IPS-18c (cell line): ENCODE measurements at regions not wholly inside any gene's neighbourhood (a gene's known extent, or its start where the extent isn't known, plus 50 kb on each side); places are given as distances from the start of the nearest gene placed in this dataset.
"Not testable (repeated sequence)": the region's sequence is repeated elsewhere in the genome, so short reads cannot be mapped to it uniquely, and the experiment has no call there.

Experiments used
- H3K4me3 ChIP-seq: 2 replicates; pipeline ENCODE4 v1.7.0; 2013; ENCODE audit warnings: low read depth, mild to moderate bottlenecking, low read length, moderate library complexity; ENCODE audit not compliant: insufficient read depth
- H3K9me3 ChIP-seq: one replicate; pipeline ENCODE4 v1.6.1; 2013; ENCODE audit warnings: mild to moderate bottlenecking, low read length, moderate library complexity; ENCODE audit not compliant: control insufficient read depth, insufficient read depth

DNA sequence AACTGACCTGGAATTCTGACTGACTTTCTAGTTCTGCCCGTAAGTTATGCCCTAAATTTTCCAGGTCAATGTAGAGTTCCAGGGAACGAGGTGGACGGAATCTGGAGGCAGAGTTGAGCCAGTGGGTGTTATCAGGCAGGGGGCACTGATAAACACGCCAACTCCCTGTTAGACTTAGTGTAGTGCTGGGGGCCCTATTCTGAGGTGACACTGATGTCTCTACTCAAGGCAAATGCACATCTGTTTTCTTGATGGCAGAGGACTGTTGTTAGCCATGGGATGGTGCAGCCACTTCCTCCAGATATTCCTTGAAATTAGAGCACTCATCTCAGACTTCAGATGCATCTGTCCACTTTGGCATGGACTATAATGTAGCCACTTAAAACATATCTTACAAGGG lies 83.5 kb downstream of the C9orf152 start:
- Histone ChIP-seq H3K4me3 (no peak overlapping the region), H3K9me3 (no peaks in the 10 kb centered on the region)

DNA sequence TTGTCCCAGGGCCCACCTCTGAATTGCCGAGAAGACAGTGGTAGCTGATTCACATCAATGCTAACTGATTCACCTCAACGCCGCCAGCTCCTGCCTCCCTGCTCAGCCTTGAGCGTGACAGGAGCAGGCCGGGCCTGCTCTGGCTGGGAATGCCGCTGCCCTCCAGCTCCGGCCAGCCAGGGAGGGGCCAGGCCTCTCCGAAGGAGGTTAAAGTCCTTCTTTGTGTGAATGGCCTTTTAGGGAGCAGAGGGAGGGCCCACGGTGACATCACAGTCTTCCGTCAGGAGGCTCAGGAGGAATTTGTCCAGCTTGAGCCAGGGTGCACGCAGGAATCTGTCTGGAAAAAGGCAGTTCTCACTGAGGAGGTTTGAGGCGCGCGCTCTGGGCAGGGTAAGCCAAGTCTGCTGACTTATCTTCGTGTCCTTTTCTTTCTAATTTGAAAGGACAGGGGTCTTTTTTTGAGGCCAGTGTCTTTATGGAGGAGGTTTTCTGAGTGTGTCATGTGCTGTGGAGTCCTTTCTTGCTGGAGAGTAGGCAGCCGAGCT lies 82.7 kb downstream of the C9orf152 start:
- H3K9me3 ChIP-seq, result no peaks in the 10 kb centered on the region
- H3K4me3 ChIP-seq, result no peak overlapping the region

DNA sequence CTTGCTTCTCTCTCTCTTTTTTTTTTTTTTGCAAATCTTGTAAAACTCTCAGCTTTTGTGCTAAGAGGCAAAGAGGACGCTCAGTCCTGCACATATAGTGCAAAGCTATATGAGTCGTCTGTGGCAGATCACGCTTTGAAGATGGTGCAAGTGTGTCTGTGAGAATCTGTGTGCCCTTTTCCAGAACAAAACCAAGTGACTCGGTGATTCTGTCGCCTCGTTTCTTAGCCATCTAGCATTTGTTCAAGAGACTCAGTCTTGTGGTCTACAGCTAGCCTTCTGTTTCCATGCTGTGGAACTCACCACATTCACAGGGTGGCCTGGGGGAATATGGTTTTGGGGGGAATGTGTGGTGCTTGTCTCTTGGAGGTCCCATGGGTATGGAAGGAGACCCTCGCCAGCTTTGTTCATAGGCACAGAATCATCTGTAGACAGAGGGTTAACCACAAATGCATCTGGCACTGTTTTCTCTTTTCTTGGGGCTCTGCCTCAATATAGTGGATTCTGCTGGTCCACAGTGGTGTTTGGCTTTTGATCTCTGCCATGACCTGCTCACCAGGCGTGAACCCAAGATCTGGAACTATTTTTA lies 82.1 kb downstream of the C9orf152 start:
- no peak overlapping the region for H3K4me3 ChIP-seq
- H3K9me3 ChIP-seq, result no peaks in the 10 kb centered on the region

DNA sequence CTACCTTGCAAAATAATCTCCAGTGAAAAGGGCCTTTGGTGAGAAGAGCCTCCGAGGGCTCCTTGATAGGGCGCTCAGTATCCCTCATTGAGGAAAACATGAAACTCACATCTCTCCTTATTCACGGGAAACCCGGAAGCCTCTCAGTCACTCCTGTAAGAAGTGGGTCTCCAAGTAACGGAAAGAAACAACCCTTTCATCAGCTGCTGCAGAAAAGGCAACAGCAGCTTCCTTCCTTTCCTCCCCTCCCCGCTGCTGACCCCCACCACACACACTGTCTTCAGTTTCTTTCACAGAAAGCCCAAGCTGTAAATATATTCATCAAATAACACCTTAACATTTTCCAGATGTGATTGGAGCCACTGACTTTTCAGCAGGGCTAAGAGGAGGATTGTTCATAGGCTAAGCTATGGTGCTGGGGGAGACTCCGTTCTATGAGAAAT lies 81.4 kb downstream of the C9orf152 start:
- Histone ChIP-seq H3K4me3 (no peak overlapping the region), H3K9me3 (no peaks in the 10 kb centered on the region)

DNA sequence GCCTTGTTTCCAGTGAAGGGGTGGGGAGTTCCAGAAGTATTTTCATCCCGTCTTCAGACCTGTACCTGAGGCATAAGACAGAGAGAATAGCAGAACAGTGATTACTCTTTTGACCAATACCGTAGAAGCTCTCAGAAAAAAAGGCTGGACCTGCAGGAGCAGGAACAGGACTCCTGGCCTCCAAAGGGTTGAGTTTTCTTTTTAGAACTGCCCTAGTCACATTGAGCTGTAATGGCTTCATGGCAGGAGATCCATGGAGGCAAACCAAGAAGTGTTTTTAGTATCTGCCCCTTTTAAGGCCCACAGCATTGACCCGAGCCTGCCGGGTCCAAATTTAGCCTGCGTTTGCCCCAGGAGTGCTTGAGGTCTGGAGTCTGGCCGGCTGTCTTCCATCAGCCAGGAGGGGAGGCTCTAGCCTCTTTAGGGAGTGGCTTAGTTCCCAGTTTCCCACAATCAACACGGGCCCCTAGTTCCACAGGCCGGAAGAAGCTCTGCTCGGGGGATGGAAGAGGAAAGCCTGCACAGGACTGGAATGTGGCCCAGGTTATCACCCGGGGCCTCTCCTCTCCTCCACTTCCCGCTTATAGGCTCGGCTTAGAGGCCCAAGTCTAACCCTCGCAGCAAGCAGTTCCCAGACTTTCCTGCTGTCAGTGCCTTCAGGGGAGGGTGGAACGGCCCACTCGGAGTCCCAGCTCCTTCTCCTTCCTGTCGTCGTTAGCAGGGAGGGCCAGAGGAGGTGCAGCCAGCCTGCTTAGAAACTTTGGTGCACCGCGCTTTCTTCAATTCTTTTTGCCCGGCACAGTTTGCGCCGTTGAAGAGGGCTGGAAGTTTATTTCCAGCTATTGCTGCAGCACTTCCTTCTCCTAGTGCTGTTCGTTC lies 80.7 kb downstream of the C9orf152 start:
- H3K4me3 ChIP-seq, result no peak overlapping the region

DNA sequence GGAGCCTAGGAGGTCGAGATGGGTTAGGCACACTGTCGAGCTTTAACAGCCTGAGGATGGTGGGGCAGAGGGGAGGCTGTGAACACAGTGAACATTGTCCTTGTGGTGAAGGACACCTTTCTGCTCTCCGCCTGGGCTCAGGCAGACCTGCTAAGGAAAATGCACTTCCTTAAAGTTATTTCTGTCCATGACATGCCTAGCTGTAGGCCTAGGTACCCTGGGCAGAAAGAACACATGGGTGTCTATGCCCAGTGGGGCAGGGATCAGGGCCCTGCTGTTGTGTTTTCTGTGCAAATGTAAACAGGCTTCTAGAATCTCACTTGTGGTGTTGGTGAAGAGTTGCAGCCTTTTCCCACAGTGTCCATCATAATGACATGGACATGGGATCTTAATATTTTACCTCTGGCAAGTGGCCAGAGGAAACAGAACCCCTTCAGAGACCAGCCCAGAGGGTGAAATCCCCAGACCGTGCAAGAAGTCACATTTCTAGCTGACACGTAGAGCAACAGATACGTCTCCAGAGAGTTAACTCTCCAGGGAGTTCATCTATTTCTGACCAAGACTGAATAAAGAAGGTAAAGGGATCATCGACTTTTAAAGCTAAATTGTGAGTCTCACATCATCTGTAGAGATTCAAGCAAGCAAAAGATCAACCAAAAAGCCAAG lies 79.2 kb downstream of the C9orf152 start:
- H3K4me3 ChIP-seq, result no peak overlapping the region
- peaks cover 2% of the 10 kb centered on the region for H3K9me3 ChIP-seq

More for the DNA sequence above, 80.7 kb downstream of the C9orf152 start:
- H3K9me3 ChIP-seq, result peaks cover under 1% of the 10 kb centered on the region

DNA sequence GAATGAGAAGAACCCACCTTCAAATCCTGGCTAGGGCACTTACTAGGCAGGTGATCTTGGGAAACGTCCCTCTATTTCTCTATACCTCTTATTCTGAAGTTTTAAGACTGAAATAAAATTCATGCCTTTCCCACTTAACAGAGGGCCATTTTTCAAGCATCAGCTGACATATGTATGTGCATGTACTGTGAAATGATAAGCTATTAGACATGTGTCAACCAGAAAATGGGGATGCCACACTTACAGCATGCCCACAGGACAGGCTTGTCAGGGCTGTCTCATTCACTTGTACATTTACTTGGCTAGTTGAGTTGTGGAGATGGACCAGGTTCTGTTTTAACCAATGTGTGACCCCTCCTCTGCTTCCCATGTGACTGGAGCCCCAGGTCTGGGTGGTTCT lies 78.5 kb downstream of the C9orf152 start:
- H3K4me3 ChIP-seq, result no peak overlapping the region

DNA sequence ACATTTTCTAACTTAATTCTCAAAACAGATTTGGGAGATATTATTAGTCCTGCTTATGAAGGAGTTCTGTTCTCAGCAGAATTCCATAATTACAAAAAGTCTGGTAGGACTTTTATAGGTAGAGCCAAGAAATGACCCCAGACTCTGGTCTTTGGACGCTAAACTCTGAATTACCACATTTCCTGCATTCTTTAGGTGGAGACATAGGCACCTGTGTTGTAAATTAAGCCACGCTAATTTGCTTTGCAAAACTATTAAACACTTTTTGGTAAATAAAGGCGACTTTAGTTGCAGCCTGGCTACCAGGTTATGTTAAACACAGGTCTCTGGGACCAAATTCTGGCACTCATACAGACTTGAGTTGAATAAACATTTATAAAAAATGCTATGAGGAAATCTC lies 77.7 kb downstream of the C9orf152 start:
- Histone ChIP-seq H3K4me3 (no peak overlapping the region), H3K9me3 (peaks cover 2% of the 10 kb centered on the region)

More for the DNA sequence above, 78.5 kb downstream of the C9orf152 start:
- peaks cover 2% of the 10 kb centered on the region for H3K9me3 ChIP-seq

DNA sequence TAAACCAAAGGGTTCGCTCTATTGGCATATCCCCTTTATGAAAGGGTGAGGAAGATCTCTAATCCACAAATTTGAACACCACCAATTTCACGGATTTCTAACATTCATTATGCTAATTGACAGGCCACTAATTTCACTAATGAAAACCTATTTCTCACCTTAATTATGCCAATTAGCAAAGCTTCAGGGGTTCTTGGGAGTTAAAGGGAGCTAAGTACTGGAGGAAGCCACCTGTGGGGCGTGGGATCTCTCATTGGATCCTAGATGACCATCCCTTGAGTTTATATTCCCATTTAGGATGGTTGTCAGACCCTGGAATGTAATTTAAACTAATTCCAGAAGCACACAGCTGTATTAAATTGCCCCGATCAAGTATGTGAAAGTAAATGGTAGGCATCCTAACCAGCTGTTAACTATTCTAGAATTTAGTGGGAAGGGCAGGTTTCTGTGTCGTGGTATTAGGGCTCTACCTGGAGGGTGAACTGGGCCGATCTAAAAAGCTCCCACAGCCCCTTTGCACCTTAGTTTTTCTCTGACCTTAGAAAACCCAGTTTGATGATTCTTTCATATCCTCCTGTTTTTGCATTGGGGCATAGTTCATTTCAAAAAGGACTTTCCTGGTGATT lies 77.1 kb downstream of the C9orf152 start:
- Histone ChIP-seq H3K9me3 (peaks cover 2% of the 10 kb centered on the region), H3K4me3 (no peak overlapping the region)

DNA sequence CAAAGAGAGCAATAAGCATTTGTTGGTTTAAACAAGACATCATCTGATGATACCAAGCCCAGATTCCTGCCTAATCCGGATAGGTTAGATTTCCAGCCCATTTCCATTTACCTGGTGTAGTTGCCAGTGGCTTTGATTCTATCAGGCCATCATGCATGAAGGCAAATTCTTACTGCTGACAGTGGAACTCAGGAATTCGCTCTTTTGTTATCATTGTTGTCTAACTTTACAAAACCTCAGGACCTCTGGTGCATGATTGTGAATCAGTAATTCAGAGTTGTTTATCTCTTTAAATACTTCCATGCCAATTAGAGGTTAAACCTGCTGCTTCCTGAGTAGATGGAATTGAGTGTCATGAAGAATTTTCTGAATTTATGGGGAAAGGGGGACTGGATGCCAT lies 76.5 kb downstream of the C9orf152 start:
- H3K4me3 ChIP-seq, result no peak overlapping the region
- peaks cover 2% of the 10 kb centered on the region for H3K9me3 ChIP-seq

DNA sequence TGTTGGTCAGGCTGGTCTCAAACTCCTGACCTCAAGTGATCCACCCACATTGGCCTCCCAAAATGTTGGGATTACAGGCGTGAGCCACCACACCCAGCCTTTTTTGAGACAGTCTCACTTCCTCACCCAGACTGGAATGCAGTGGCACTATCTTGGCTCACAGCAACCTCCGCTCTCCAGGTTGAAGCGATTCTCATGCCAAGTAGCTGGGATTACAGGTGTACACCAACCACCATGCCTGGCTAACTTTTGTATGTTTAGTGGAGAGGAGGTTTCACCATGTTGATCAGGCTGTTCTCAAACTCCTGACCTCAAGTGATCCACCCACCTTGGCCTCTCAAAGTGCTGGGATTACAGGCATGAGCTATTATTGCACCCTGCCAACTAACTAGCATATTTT lies 75.4 kb downstream of the C9orf152 start:
- H3K4me3 ChIP-seq, H3K9me3 ChIP-seq: not testable (repeated sequence)

DNA sequence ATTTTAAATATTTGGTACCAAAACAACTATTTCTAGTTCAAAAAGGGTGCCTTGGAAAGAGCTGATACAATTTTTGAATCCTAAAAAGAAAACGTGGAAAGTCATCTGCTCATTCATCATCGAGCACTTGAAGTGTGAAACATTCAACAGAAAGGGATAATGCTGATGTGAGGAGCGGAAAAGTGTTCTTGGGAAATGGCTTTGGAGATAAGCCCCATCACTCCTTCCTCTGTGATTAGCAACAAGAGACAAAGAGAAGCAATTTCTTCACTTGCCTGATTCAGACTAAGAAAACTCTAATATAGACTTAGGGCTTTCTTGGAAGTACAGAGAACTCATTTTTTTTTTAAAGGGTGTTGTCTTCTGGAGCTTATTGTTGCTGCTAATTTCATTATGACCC lies 74.9 kb downstream of the C9orf152 start:
- peaks cover 2% of the 10 kb centered on the region for H3K9me3 ChIP-seq
- no peak overlapping the region for H3K4me3 ChIP-seq

DNA sequence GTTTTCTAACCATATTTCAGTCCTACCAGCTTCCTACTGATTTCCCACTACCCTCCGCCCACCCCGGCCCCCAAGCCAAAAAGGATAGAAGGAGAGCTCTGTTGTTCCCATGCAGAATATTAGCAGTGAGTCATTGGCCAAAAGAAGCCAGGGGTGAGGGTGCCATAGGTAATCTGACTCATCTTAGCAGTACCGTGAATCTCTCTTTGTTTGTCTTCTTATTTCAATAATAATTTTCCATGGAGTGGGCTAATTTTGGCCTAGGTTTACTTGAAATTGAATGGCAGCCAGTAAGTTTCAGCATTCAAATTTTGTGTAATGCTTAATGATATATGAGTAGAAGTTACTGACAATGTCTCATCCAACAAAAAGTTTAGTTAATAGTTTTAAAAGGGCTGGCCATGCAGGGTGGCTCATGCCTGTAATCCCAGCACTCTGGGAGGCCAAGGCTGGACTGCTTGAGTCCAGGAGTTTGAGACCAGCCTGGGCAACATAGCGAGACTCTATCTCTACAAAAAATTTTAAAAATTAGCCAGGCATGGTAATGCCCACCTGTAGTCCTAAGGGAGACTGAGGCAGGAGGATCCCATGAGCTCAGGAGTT lies 74.2 kb downstream of the C9orf152 start:
- H3K4me3 ChIP-seq, result no peak overlapping the region
- H3K9me3 ChIP-seq, result peaks cover 2% of the 10 kb centered on the region

DNA sequence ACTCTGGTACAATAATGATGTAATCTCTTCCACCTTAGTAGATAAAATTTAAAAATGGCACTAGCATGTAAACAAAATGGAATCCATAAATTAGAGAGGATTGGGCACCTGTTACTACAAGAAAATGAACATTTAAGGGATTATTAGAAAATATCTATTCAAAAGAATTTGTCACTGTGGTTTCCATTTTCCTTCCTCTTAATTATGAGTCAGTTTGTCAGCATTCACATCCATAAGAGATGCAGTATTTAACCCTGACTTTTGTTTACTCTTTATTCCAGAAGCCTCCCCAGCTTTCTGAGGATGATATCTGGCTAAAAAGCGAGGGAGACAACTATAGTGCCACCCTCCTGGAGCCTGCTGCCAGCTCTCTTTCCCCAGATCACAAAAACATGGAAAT lies 72.1 kb downstream of the C9orf152 start:
- H3K4me3 ChIP-seq, result no peak overlapping the region
- peaks cover 2% of the 10 kb centered on the region for H3K9me3 ChIP-seq

DNA sequence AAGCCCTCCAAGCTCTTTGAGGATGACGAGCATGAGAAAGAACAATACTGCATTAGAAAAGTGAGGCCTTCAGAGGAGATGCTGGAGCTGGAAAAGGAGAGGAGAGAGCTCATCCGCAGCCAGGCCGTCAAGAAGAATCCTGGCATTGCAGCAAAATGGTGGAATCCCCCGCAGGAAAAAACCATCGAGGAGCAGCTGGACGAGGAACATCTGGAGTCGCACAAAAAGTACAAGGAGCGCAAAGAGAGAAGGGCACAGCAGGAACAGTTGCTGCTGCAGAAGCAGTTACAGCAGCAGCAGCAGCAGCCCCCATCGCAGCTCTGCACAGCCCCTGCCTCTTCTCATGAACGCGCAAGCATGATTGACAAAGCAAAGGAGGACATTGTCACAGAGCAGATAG lies 71.2 kb downstream of the C9orf152 start:
- H3K9me3 ChIP-seq, result peaks cover 2% of the 10 kb centered on the region
- no peak overlapping the region for H3K4me3 ChIP-seq

DNA sequence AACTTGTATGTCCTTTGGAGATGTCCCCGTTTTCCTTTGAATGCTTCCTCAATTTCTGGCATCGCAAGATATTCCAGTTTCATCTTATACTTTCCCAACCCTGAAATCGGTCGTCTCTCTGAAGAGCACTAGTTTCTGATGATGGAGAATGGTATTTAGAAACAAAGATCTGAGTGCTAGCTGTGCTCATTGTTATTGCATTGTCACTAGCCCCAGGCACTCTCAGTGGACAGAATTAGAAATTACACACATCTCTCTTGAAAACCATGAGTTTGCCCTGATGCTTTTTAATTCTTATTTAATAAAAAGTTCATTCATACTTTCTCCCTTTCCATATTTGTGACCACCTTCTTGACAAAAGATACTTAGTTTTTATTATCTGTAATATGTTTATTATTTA lies 67.7 kb downstream of the C9orf152 start:
- no peaks in the 10 kb centered on the region for H3K9me3 ChIP-seq
- no peak overlapping the region for H3K4me3 ChIP-seq

DNA sequence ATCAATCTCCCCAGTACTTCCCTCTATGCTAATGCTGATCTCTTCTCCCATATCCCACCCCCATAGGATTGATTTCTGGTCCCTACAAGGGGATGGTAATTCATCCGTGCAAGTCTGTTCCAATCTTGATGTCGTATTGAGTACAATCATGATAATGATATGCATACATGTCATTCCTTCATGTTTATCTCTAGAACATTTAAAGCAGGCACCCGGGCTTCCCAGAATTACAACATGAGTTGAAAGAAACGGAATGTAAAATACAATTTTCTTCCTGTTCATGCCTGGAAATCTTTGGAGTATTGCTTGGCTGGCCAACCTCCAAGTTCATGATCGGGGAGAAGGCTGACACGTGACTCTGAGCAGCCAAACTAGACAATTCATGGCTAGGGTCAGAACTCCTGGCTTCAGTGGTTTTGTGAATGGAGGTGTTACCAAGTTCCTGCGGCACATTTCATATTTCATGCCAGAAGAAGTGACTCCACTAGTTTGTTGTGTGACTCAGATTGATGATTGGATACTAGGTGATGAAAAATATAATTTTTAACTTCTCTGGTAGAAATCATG lies 66.6 kb downstream of the C9orf152 start:
- no peaks in the 10 kb centered on the region for H3K9me3 ChIP-seq
- H3K4me3 ChIP-seq, result no peak overlapping the region
